Stimulated activated CD4-positive, alpha-beta T cell treated with anti-CD3 and anti-CD28 coated beads, Interleukin-1b, Interleukin-23, amount 100 ng/mL, for 4 hours (primary cell): ENCODE measurements at regions not wholly inside any gene's neighbourhood (a gene's known extent, or its start where the extent isn't known, plus 50 kb on each side); places are given as distances from the start of the nearest gene placed in this dataset.

ENCODE experiments used
- DNase-seq, 2 donors: peaks; one replicate each; pipeline ENCODE4 v3.0.0-alpha.2; 2020; ENCODE audit warnings: low read depth in 2 of 2

GRCh38 chr13:104769545-104769944 lies 1703.3 kb upstream of the SLC10A2 start:
- no peak for DNase-seq

DNA sequence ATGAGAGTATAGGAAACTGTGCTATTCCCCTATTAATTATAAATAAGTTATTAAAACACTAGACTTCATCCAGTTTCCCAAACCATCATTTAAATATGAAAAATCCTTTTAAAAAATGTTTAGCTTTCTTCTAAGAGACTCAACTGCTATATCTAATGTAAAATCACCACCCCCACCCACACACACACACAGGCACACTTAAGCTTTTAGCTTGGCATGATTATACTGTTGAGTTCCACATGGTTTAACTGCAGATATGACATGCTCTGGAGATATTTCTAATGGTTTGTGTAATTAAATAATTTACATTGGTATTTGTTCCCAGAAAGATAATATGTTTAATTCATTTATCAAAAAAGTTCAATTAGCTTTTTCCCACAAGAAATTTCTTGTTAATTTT lies 1700.1 kb upstream of the SLC10A2 start:
- no peak for DNase-seq

- DNase-seq: no peak
Measured at GRCh38 chr13:104764600-104764999, 1698.4 kb upstream of the SLC10A2 start.

GRCh38 chr13:104759069-104759468 lies 1692.9 kb upstream of the SLC10A2 start:
- no peak for DNase-seq

- DNase-seq: no peak
Measured at GRCh38 chr13:104757712-104758111, 1691.5 kb upstream of the SLC10A2 start.

GRCh38 chr13:104750377-104750776 lies 1684.2 kb upstream of the SLC10A2 start:
- no peak for DNase-seq

GRCh38 chr13:104740641-104741222 lies 1674.5 kb upstream of the SLC10A2 start:
- no peak for DNase-seq

- DNase-seq: no peak
Measured at GRCh38 chr13:104737713-104738112, 1671.5 kb upstream of the SLC10A2 start.

GRCh38 chr13:104733427-104733826 lies 1667.2 kb upstream of the SLC10A2 start:
- no peak for DNase-seq

DNA sequence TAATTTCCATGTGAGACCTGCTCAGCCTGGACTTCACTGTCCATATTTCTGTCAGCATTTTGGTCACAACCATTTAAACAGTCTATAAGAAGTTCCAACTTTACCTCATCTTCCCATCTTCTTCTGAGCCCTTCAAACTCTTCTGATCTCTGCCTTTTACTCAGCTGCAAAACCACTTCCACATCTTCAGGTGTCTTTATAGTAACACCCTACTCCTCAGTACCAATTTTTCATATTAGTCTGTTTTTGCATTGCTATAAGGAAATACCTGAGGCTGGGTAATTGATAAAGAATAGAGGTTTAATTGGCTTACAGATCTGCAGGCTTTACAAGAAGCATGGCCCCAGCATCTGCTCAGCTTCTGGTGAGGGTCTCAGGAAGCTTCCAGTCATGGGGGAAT lies 1648.9 kb upstream of the SLC10A2 start:
- DNase-seq: no peak

DNA sequence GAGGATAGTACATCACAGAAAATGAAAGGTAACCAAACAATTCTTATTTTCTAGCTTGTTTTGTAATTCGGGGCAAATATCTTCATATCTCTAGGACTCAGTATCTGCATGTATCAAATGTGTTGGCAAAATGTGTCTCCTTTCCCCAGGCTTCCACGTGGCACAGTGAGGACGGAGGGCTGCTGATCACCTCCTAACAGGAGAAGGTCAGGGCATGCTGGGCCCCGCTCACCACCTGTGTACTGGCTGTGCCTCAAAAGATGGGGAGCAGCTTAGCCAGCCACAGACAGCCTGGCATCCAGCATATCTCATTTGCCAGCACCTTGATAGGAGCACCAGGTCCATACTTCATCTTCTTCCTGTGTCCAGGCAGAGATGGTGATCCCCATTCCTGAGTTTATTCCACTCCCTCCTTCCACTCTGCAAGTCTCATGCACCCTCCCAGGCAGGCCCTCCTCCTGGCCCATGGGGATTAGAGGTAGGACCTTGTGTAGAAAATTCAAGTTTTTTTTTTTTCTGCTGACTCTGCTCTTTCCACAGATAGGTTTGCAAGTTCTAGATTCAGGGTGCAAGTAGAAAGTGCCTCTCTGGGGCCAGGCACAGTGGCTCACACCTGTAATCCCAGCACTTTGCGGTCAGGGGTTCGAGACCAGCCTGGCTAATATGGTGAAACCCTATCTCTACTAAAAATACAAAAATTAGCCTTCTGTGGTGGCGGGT lies 1639.0 kb upstream of the SLC10A2 start:
- DNase-seq: no peak

GRCh38 chr13:104701591-104701990 lies 1635.4 kb upstream of the SLC10A2 start:
- DNase-seq: no peak

DNA sequence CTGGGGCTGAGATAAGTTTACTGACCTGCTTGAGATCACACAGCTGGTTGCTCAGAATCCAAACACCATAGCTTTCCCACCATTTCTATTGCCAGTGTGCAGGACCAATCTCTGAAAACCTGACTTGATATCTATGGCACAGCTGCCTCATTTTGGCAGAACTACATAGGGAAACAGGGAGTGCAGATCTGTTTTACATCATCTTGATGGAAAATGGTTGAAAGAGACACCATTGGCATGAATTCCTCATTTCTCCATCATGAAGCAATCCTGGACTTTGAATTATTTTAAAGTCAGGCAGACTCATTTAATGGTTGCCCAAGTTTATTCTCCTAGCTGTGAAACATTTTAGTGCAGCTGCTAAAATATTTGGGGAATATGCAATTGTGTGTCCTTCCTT lies 1628.2 kb upstream of the SLC10A2 start:
- DNase-seq: no peak

DNA sequence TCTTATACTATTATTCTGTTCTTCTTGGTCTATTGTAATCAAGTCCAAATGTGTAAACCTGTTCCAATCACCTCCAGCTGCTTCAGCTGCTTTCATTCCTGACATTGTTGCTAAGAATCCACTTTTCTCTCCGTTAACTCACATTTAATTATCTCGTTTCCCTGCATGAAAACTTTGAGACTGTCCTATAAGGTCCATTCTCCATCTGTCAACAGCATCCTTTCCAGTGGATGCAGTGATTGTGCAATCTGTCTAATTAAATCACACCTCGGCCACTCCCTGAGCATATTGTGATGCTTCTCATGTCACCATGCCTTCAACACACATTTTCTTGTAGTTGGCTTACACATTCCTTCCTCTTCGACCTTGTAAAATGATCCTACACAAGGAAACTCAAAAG lies 1626.9 kb upstream of the SLC10A2 start:
- no peak for DNase-seq

GRCh38 chr13:104691767-104692467 lies 1625.7 kb upstream of the SLC10A2 start:
- DNase-seq: no peak

DNA sequence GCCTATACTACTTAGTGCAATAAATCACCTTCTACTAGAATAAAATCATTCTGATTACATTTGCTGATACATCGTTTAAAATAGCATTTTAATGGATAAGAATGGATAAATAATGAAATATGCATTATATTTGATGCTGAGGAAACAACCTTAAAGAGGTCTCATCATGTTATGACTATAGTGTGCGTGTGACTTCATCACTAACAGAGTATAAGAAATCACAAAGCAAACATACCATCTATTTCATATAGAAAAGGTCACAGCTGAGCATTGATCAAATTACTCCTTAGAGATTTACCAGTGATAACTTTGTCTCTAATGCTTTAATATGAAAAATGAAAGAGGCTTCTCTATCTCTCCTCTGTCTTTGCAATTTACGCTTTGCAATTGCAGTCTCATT lies 1620.3 kb upstream of the SLC10A2 start:
- DNase-seq: no peak

- no peak for DNase-seq
Measured at GRCh38 chr13:104683789-104684188, 1617.6 kb upstream of the SLC10A2 start.

GRCh38 chr13:104678161-104678560 lies 1611.9 kb upstream of the SLC10A2 start:
- DNase-seq: no peak

GRCh38 chr13:104671901-104672300 lies 1605.7 kb upstream of the SLC10A2 start:
- DNase-seq: no peak

GRCh38 chr13:104657196-104657595 lies 1591.0 kb upstream of the SLC10A2 start:
- no peak for DNase-seq

- DNase-seq: no peak
Measured at GRCh38 chr13:104650431-104650830, 1584.2 kb upstream of the SLC10A2 start.

GRCh38 chr13:104648291-104648690 lies 1582.1 kb upstream of the SLC10A2 start:
- no peak for DNase-seq

GRCh38 chr13:104645786-104646185 lies 1579.6 kb upstream of the SLC10A2 start:
- DNase-seq: no peak
